GM21619 (cell line): ENCODE measurements at regions not wholly inside any gene's neighbourhood (a gene's known extent, or its start where the extent isn't known, plus 50 kb on each side); places are given as distances from the start of the nearest gene placed in this dataset.

ENCODE experiments used
- ATAC-seq: cut with Tn5 transposase; IDR thresholded peaks from one replicate; pipeline ENCODE4 v1.9.1; 2021; ENCODE audit not compliant: unreplicated experiment

DNA sequence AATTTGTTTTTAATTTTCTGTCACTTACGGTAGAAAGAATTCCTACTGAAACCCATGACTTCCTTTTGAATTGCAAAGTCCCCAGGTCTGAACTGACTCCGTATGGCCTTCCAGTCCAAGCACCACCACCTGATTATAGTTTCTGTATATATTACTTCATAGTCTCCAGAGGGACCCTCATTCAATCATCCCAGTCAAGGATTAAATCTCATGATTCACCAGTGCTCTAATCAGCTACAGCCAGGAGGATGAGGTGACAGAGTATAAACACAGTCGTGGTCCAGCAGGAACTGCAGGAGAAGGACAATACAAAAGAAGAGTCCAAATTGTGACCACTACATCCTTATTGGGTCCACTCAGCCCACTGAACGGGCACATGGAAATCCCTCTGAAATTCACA lies 418.9 kb upstream of the C16orf82 start:
- no peak for ATAC-seq

DNA sequence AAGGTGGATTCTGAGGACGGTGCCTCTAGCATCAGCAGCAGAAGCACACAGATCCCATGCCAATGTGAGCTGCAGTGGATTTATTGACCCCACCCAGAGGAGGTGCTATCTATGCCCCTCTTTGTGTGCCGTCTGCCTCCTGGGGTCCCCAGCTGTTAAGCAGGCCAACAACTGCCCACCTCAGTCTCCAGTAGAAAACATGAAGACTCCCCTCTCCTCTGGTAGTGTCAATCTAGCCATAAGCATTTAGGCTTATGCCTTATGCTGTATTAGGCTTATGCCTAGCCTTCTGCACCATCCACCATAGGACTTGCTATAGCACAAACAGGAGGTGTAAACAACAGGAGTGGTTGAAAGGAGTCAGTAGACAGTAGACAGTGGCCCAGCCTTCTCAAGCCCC lies 417.9 kb upstream of the C16orf82 start:
- ATAC-seq: no peak

DNA sequence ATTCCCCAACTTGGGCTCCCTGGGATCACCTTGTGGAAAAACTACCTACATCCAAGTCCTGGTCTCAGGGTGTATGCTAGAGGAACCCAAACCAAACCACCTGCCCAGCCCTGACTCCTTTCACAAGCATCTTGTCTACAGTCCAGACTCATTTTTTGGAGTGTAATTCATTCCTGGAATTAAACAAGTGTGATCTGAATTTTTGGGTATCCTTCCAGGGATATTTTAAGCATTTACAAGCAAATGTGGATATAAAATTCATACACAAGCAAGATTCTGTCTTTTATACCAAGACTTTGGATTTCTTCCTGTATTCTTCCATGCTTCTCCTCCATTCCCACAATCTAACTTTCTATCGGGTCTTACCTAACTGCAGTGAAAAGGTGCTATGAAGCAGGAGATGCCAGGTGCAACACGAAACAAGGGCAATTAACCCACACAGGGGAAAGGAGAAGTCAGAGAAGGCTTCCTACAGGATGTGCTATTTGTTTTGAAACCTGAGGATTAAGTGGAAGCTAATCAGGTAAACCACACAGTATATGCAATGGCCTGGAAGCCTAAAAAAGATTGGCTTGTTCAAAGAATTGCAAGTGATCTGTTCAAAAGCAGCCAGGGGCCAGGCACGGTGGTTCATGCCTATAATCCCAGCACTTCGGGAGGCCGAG lies 417.2 kb upstream of the C16orf82 start:
- no peak for ATAC-seq

DNA sequence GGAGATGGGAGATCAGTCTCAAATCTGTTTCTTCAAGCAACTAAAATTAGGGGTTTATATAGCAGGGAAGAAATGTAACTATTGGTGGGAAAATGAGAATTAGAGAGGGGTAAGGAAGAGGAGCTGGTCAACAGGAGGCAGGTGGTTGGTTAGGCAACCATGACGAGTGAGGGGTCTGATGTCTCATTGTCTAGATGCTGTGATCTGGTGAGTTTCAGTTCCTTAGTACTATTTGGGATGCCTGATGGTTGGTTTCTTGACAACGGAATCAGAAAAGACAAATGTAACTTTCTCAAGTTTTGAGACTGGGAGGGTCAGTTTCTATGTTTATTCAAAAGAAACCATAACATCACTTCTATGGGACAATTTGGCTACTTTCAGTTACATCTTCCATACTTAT lies 415.3 kb upstream of the C16orf82 start:
- ATAC-seq: no peak

DNA sequence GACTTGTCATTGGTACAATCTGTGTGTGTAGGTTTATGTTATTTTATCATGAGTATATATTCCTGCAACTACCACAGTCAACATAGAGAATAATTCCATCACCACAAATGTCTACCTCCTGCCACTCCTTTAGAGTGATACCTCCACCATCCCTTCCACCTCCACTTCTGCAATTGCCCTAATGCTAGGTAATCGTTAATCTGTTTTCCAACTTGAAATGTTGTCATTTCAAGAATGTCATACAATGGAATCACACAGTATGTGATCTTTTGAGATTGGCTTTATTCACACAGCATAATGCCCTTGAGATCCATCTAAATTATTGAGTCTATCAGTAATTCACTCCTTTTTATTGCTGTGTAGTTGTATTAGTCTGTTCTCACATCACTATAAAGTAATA lies 414.8 kb upstream of the C16orf82 start:
- no peak for ATAC-seq

DNA sequence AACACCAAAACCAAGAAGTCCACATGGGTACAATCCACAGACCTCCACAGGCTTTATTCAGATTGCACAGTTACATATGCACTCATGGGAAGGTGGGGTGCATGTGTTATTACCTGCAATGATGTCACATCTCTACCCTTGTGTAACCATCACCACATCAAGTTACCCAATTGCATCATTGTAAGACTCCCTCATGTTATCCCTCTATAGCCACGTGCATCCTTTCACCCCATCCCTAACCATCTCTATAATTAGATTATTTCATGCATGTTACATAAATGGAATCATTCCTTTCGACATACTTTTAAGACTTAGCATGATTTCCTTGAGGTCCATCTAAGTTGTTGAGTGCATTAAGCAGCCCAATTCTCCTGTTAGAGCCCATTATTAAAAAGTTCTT lies 408.2 kb upstream of the C16orf82 start:
- no peak for ATAC-seq

DNA sequence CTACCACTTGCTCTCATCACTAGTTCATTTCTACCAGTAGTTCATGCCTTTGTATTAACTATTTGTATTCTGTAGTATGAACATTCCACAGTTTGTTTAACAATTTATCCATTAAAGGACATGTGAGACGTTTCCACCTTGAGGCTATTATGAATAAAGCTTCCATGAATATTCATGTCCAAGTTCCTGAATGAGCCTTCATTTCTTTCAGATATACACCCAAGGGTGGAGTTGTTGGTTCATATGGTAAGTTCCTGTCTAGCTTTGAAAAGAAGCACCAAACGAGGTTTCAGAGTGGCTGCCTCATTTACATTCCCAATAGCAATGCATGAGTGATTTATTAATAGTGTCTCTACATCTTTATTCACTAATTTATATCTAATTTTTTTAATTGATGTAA lies 407.8 kb upstream of the C16orf82 start:
- ATAC-seq: no peak

DNA sequence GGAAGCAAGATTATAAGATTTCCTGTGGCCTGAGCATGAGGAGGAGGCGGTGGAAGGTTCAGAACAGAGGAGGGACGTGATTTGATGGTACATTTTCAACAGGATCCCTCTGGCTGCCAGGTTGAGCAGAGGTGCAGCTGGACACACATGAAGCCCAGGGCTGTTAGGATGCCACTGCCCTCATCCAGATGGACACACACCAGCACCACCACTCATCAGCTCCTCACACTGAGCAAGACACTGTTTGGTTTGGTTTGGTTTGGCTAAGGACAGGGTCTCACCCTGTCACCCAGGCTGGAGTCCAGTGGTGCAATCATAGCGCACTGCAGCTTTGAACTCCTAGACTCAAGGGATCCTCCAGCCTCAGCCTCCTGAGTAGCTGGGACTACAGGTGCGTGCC lies 402.6 kb upstream of the C16orf82 start:
- ATAC-seq: no peak

DNA sequence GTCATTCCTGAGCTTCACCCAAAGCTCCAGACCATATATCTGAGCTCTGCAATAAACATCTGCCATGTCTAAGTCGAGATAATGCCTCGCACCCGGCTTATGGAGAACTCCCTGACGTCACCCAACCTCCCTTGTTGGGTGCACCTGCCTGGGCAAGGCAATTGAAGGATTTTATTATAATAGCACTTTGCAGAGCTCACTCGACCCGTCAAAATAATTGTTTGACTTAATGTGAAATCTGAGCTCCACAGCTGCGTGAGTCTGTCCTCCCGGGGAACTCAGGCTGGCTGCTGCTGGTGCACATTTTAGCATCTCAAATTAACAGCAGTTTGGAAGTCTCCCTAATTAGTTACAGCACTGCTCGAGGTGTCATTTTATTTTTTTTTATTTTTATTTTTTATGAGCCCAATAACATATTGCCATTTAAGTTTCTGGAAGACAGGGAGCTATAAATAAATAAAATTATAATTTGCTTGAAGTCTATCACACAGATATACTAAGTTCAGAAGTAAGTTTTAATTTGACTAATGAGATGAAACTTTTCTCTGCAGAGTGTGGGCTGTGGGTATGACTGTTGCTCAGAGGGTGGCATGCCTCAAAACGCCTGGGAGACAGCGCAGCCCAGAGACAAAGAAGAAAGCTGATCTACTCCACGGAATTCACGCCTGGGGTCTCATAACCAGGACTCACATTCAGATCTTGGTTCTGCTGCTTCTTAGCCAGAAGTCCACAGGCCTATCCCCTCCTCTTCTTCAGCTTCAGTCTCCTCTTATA lies 401.4 kb upstream of the C16orf82 start:
- ATAC-seq: no peak

DNA sequence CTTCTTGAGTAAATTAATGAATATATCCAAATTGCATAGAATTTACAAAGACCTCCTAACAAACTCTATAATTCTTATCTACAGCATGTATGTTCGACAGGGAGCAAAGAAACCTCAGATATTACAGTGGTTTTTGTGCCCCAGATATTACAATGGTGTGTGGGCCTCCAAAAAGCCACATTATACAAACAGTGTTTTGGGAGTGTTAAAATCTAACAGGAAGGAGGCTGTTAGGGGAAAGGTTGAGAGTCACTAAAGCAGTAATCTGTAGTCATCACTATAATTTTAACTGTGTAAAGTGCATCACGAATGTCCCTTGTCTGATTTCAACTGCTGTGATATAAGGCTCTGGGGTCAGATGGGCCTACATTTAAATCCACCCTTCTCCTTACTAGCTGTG lies 400.2 kb upstream of the C16orf82 start:
- no peak for ATAC-seq

DNA sequence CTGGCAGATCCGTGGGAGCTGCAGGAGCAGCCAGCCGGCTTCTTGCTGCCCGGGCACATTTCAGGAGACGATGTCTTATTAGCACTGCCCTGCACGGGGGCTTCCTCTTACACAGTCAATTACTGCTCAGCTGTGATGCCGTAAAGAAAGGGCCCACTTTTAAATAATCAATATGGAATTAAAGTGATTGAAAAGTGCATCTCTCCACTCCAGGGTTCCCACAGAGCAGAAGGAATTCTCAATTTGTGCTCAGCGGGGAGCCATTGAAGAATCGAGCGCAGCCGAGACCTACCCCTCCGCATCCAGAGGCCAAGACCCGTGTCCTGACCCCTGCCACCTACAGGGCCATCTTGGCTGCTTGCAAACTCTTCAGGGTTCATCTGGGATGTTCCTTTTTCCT lies 399.4 kb upstream of the C16orf82 start:
- ATAC-seq: no peak

DNA sequence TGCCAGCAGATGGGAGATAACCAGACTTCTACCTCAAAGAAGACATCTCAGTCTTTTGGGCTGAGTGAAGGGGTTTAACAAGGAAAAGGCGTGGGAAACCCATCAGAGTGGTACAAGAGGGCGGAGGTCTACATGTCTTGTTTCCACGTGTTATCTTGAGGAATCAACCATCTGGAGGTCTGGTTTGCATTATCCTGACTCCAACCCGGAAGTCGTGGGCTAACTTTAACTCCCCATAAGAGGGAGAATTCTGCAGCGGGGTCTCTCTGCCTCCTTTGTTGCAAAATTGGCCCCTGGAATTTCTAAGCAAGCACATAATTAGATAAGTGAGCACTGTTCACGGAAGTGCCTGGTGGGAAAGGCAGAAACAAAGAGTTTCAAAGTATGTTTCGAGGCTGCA lies 398.7 kb upstream of the C16orf82 start:
- no peak for ATAC-seq

DNA sequence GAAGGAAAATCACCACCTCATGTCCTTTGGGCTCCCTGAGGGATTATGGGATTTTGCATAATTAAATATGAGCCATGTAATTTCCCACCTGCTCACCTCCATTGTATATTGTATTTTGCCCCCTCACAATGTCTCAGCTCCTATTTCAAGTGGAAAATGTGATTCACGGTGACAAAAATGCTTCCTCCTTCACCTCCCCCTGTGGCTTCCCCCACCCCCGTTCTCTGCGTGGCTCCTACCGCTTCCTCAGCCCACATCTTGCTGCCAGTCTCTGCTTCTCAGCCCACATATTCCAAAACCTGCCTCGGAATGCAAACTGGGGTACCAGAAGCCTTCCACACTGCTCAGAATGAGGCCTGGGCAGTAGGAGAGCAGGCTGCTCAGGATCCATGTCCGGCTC lies 394.5 kb upstream of the C16orf82 start:
- no peak for ATAC-seq

DNA sequence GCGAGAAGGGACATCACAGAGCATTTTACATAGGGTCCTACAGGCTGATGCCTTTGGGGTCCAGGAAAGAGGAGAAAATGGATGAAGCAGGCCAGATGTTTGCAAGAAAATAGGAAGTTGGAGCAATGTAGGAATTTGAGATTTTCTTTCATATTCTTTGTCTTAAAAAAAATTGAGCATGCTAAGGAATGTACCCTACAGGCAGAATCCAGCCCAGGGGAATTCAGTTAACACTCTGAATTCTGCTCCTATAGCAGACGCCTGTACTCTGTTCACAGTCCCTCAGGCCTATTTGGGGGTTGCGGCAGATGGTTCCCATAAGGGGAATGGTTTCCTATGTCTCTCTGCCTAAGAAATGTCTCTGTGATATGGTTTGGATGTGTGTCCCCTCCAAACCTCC lies 393.7 kb upstream of the C16orf82 start:
- no peak for ATAC-seq

DNA sequence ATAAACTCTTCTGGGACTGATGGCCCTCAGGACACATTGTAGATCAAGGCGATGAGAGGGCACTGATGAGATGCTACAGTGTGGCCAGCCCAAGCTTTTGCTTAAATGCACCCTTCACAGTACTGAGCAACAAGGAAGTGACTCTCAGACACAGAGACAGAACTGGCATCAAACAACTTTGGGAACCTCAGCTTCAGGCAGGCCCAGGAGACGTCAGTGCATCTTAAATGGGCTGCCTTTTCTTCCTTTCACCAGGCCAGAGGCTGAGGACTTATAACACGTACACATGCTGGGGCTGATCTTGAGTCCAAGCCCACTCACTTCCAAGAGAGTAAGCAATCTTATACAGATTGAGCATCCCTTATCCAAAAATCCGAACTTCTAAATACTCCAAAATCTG lies 386.1 kb upstream of the C16orf82 start:
- no peak for ATAC-seq

DNA sequence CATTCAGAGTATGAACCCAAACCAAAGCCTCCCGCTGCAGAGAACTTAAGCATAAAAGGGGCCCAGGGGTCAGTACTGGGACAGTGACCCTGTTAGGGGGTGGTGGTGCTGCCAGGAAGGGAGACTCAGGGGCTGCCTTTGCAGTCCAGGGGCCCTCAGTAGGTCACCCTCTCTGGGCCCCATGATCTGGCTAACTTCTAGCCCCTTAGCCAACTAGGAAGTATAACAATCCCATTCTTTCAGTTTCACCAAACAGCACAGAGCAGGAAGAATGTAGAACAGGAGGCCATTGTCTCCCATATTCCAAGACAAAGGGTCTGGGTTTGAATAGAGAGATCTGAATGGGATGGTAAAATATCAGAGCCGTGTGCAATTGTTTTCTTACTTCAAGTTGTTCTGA lies 378.6 kb upstream of the C16orf82 start:
- no peak for ATAC-seq

DNA sequence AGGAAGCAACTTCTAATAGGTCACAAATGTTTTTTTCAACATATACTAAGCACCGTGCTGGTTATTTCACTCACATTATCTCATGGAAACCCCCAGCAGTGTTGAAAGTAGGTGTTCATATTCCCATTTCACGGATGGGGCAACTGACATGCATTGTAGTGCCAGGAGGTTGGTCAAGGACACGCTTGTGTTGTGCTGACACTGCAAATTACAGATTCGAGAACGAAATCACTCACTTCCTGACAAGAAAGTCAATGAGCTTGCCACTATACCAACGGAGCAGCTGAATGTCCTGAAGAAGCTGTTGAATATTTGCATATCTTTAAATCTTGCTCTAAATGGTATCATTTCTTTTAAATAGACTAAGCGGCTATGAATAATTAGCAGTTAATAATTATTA lies 378.0 kb upstream of the C16orf82 start:
- no peak for ATAC-seq

DNA sequence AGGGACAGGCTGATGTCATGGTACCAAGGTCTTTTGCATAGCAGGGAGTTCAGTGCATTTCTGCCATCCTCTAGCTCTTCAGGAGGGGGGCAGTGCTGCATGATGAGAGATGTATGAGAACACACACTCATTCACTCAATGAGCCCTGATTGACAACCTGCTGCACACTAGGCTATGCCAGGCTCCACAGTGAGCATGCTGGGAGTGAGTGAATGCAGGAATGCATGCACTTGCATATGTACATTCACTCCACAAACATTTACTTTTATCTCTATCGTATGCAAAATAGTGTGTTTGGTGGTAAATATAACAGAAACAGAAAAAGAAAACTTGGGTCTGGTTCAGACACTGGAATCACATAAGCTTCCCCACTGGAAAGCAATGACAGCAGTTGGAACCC lies 374.1 kb upstream of the C16orf82 start:
- no peak for ATAC-seq

DNA sequence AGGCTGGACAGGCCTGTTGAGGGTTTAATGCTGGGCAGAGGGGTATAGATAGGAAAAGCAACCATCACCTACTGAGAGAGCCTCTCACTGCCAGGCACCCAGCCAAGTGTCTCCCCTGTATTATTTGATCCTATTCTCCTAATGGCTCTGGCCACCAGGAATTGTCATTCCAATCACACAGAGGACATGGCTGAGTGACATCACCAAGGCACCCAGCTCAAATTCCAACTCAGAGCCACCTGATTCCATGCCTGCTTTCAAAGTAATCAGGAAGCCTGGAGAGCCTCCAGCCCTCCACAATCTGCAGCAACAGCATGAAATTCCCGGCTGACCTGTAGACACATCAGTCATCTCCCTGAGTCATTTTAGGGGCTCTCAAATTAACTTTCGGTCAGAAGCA lies 368.9 kb upstream of the C16orf82 start:
- no peak for ATAC-seq

DNA sequence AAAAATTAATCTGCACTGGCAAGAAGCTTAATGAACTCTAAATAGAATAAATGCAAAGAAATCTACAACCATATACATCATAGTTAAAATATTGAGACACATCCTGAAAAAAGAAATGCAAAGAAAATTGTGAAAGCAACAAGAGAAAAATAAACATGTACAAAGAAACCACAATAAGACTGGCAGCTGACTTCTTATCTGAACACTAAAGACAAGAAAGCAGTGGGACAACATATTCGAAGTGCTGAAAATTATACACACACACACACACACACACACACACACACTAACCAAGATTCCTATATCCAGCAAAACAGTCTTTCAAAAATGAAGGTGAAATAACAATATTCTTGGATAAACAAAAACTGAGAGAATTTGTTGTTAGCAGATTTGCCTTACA lies 366.5 kb upstream of the C16orf82 start:
- ATAC-seq: no peak

DNA sequence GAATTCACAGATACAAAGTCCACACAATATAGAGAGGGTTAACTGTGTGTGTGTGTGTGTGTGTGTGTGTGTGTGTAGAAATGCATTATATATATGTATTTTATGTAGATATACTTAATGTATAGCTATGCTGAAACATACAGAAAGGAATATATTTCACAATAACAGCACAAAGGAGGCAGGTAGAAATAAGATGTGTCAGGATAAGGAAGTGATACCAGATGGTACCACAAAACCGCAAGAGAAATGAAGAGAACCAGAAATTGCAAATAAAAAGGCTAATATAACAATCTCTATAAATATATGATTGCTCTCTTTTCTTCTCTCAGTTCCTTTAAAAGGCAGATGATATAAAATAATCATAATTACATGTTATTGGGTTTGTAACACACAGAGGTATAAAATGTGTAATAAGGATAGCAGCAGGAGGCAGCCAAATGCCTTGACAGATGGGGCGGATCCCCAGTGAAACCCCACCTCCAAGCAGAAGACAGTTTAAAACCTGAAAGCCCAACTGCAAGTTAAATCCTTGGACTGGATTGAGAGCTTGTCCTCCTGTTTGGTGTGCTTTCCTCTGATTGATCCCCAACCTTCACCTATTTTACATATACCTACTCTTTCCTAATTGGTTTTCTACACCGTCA lies 365.4 kb upstream of the C16orf82 start:
- ATAC-seq: no peak

DNA sequence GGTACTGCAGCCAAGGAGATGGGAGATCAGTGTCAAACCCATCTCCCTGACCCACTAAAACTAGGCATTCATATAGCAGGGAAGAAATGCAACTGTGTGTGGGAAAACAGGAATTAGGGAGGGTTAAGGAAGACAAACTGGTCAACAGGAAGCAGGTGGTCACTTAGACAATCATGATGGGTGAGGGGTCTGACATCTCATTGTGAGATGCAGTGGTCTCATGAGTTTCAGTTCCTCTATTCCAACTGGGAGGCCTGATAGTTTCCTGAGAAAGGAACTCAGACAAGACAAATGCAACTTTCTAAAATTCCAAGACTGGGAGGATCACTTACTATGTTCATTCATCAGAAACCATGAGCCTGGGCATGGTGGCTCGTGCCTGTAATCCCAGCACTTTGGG lies 361.4 kb upstream of the C16orf82 start:
- no peak for ATAC-seq
